HEK293T (cell line): ENCODE measurements at regions not wholly inside any gene's neighbourhood (a gene's known extent, or its start where the extent isn't known, plus 50 kb on each side); places are given as distances from the start of the nearest gene placed in this dataset.

Source experiments
- CTCF ChIA-PET: fragments of 350-600 bp; formaldehyde crosslinking; extraction: SDS; loops from one replicate; lab custom pipeline; 2021; ENCODE audit warnings: antibody characterized with exemption, inconsistent platforms; lab: Yijun Ruan, JAX
- POLR2A ChIA-PET: fragments of 350-600 bp; formaldehyde crosslinking; extraction: SDS; loops from one replicate; lab custom pipeline; 2020; ENCODE audit warnings: antibody characterized with exemption, inconsistent platforms; lab: Yijun Ruan, JAX
- DNase-seq: peaks from one replicate; pipeline ENCODE4 v3.0.0; 2012; ENCODE audit warnings: mixed read lengths; ENCODE audit errors: extremely low spot score
- ARNT ChIP-seq: fragments of 450-650 bp; IDR thresholded peaks from 2 replicates; pipeline ENCODE4 v1.6.1; 2017; ENCODE audit warnings: mild to moderate bottlenecking
- BHLHE40 ChIP-seq: fragments of 450-650 bp; IDR thresholded peaks from 2 replicates; pipeline ENCODE4 v1.6.1; 2016; ENCODE audit warnings: mild to moderate bottlenecking, moderate library complexity, borderline replicate concordance
- CTBP1 ChIP-seq: fragments of 450-650 bp; IDR thresholded peaks from 2 replicates; pipeline ENCODE4 v1.6.1; 2016; ENCODE audit warnings: borderline replicate concordance
- ELF4 ChIP-seq: fragments of 450-650 bp; IDR thresholded peaks from 2 replicates; pipeline ENCODE4 v1.6.1; 2017; ENCODE audit warnings: antibody characterized with exemption
- FOXA1 ChIP-seq: fragments of 450-650 bp; IDR thresholded peaks from 2 replicates; pipeline ENCODE4 v1.6.1; 2016; ENCODE audit warnings: mild to moderate bottlenecking
- FOXK2 ChIP-seq: fragments of 450-650 bp; IDR thresholded peaks from 2 replicates; pipeline ENCODE4 v1.6.1; 2016; ENCODE audit warnings: mild to moderate bottlenecking
- FOXM1 ChIP-seq: fragments of 450-650 bp; IDR thresholded peaks from 2 replicates; pipeline ENCODE4 v1.6.1; 2017; ENCODE audit warnings: mild to moderate bottlenecking, borderline replicate concordance
- HDGF ChIP-seq: fragments of 450-650 bp; IDR thresholded peaks from 2 replicates; pipeline ENCODE4 v1.6.1; 2017; ENCODE audit warnings: antibody characterized with exemption, borderline replicate concordance
- L3MBTL2 ChIP-seq: fragments of 450-650 bp; conservative IDR thresholded peaks from 2 replicates; pipeline ENCODE4 v1.6.1; 2016; ENCODE audit warnings: mild to moderate bottlenecking
- LEF1 ChIP-seq: fragments of 450-650 bp; IDR thresholded peaks from 2 replicates; pipeline ENCODE4 v1.6.1; 2017; ENCODE audit warnings: mild to moderate bottlenecking, borderline replicate concordance
- NFRKB ChIP-seq: fragments of 450-650 bp; IDR thresholded peaks from 2 replicates; pipeline ENCODE4 v1.6.1; 2016; ENCODE audit warnings: mild to moderate bottlenecking, moderate library complexity
- PKNOX1 ChIP-seq: fragments of 450-650 bp; IDR thresholded peaks from 2 replicates; pipeline ENCODE4 v1.6.1; 2016
- SP1 ChIP-seq: fragments of 450-650 bp; IDR thresholded peaks from 2 replicates; pipeline ENCODE4 v1.6.1; 2017
- SUZ12 ChIP-seq: fragments of 450-650 bp; IDR thresholded peaks from 2 replicates; pipeline ENCODE4 v1.6.1; 2016; ENCODE audit warnings: mild to moderate bottlenecking
- TARDBP ChIP-seq: fragments of 450-650 bp; IDR thresholded peaks from 2 replicates; pipeline ENCODE4 v1.6.1; 2016
- ZNF384 ChIP-seq: fragments of 450-650 bp; IDR thresholded peaks from 2 replicates; pipeline ENCODE4 v1.6.1; 2016

- CTCF ChIA-PET = no interaction called here
- DNase-seq = no peak
- POLR2A ChIA-PET = no interaction called here
- TF ChIP-seq ZNF384 = no peak
- no peak for TF ChIP-seq ELF4
- no peak for TF ChIP-seq FOXM1
- no peak for TF ChIP-seq TARDBP
- TF ChIP-seq HDGF = no peak
- TF ChIP-seq SP1 = no peak
- no peak for TF ChIP-seq BHLHE40
- no peak for TF ChIP-seq LEF1
- no peak for TF ChIP-seq PKNOX1
- no peak for TF ChIP-seq ARNT
Measured at GRCh38 chr2:5764041-5764440, 71.9 kb downstream of the SOX11 start.

GRCh38 chr2:5766056-5766455, 73.9 kb downstream of the SOX11 start:
- CTCF ChIA-PET = no interaction called here
- TF ChIP-seq FOXK2 (no peak), FOXA1 (no peak), SUZ12 (no peak), NFRKB (no peak), BHLHE40 (no peak), LEF1 (no peak), ELF4 (no peak), HDGF (no peak)

GRCh38 chr2:5766561-5766960, 74.4 kb downstream of the SOX11 start:
- CTCF ChIA-PET = no interaction called here
- POLR2A ChIA-PET = no interaction called here
- DNase-seq = no peak
- TF ChIP-seq ELF4 = no peak
- TF ChIP-seq LEF1 = no peak
- no peak for TF ChIP-seq FOXM1
- no peak for TF ChIP-seq PKNOX1
- no peak for TF ChIP-seq L3MBTL2
- TF ChIP-seq ARNT = no peak
- TF ChIP-seq FOXK2 = no peak
- no peak for TF ChIP-seq ZNF384
- TF ChIP-seq BHLHE40 = no peak
- no peak for TF ChIP-seq SUZ12
- no peak for TF ChIP-seq TARDBP
- no peak for TF ChIP-seq SP1
- no peak for TF ChIP-seq NFRKB
- no peak for TF ChIP-seq CTBP1
- no peak for TF ChIP-seq FOXA1
- no peak for TF ChIP-seq HDGF

More at GRCh38 chr2:5766056-5766455, 73.9 kb downstream of the SOX11 start:
- no peak for DNase-seq
- POLR2A ChIA-PET = no interaction called here

- ChIA-PET POLR2A (no interaction called here), CTCF (no interaction called here)
- TF ChIP-seq FOXA1 = no peak
- no peak for TF ChIP-seq TARDBP
- no peak for TF ChIP-seq FOXK2
- TF ChIP-seq ZNF384 = no peak
- TF ChIP-seq HDGF = no peak
- no peak for TF ChIP-seq NFRKB
- no peak for TF ChIP-seq ARNT
- no peak for TF ChIP-seq PKNOX1
- TF ChIP-seq L3MBTL2 = no peak
- no peak for TF ChIP-seq CTBP1
Measured at GRCh38 chr2:5777131-5777535, 84.9 kb downstream of the SOX11 start.

GRCh38 chr2:5781679-5782078, 89.5 kb downstream of the SOX11 start:
- POLR2A ChIA-PET = no interaction called here
- TF ChIP-seq ELF4 = no peak
- no peak for TF ChIP-seq CTBP1
- TF ChIP-seq LEF1 = no peak
- TF ChIP-seq NFRKB = no peak
- no peak for TF ChIP-seq PKNOX1
- no peak for TF ChIP-seq ZNF384
- TF ChIP-seq FOXA1 = no peak
- DNase-seq = no peak
- CTCF ChIA-PET = no interaction called here

More at GRCh38 chr2:5777131-5777535, 84.9 kb downstream of the SOX11 start:
- DNase-seq = no peak

GRCh38 chr2:5782103-5782502, 89.9 kb downstream of the SOX11 start:
- POLR2A ChIA-PET = no interaction called here
- CTCF ChIA-PET = no interaction called here

GRCh38 chr2:5788447-5788846, 96.3 kb downstream of the SOX11 start:
- no peak for TF ChIP-seq BHLHE40
- no peak for TF ChIP-seq PKNOX1
- TF ChIP-seq SP1 = no peak
- DNase-seq = no peak
- POLR2A ChIA-PET = no interaction called here
- CTCF ChIA-PET = no interaction called here

More at GRCh38 chr2:5782103-5782502, 89.9 kb downstream of the SOX11 start:
- no peak for DNase-seq
- TF ChIP-seq NFRKB = no peak
